GM18498 (cell line): ENCODE measurements at regions not wholly inside any gene's neighbourhood (a gene's known extent, or its start where the extent isn't known, plus 50 kb on each side); places are given as distances from the start of the nearest gene placed in this dataset.
A peak's percentile ranks its signal among the peaks of the same experiment; 100 is the strongest.

Experiments
- ATAC-seq: cut with Tn5 transposase; IDR thresholded peaks from one replicate; pipeline ENCODE4 v1.9.1; 2021; ENCODE audit warnings: mild to moderate bottlenecking, moderate library complexity; ENCODE audit not compliant: unreplicated experiment

GRCh38 chr20:24738058-24738775 lies 210.9 kb upstream of the CST7 start:
- no peak for ATAC-seq

- ATAC-seq: peak; percentile 70
These were observed 210.0 kb upstream of the CST7 start for GRCh38 chr20:24738981-24739633.

GRCh38 chr20:24739746-24740145 lies 209.3 kb upstream of the CST7 start:
- ATAC-seq: no peak

DNA sequence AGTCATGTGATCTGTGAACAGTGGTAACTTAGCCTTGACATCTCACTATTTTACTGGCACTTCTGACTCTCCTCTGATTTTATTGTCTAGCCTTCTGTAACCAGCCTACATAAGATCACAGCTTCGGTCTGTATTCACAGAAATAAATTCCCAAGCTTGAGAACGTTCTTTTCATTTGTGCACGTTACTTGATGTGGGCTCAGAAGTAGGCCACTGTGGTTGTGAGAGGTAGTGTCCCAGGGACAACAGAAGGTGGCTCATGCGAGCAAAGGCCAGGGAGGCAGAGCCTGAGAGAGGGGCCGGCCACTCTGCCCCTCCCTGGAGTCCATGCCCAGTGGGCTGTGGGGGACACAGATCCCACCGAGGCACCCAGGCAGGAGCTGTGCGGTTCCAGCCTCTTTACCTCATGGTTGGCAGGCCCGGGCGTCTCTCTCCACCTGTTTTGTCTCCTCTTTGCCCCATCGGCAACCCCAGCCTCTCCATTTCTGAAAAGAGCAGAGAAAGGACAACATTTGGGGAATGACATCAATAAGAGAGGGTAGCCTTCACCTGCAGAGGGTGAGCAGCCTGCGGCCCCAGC lies 207.5 kb upstream of the CST7 start:
- ATAC-seq: no peak

DNA sequence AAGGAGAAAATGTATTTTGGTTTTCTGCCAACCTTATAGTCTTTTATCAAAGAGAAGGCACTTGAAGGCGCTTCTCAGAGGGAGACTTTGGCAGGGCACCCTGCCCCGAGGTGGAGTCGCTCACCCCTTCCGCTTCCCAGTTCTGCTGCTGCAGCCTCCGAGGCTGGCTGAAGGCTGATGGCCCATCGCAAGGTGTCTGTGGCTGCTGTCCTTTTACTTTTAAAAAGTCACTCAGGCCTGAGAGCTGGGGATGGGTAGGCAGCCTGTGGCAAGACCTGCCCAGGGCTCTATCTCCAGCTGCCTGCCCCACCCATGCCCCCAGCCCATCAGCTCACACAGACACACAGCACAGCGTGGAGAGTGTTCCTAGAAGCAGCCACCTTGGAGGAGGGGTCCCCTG lies 206.6 kb upstream of the CST7 start:
- no peak for ATAC-seq

DNA sequence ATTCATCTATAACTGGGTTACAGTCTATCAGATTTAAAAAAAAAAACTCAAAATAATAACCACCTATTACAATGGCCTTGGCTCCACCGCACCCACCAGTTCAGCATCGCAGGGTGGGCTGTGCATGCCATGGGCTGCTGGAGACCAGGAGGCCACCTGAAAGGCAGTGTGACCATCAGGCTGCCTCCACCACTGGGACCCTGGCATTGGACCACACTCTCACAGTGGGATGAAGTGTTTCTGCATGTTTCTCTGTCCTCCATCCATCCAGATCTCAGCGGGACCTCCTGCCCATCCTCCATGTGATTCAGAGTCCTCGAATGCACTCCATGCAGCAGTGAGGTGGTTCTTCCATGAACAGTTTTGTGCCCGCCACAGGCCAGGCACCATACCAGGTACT lies 206.1 kb upstream of the CST7 start:
- ATAC-seq: no peak

DNA sequence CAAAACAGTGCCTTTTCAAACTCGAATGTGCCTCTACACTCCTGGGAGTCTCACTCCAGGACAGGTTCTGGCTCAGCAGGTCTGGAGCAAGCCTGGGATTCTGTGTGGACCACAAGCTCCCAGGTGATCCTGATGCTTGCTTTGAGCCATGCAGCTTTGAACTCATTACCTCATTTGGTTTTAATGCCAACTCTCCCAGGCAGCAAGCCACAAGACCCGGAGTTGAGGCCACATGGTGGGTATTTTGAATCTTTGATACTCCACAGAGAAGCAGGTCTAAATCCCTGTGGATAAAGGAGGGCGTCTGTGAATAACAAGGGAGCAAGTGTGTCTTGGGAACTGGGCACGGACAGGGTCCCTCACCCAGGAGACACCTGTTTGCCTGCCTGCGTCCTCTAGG lies 205.4 kb upstream of the CST7 start:
- no peak for ATAC-seq

- ATAC-seq: no peak
These were observed 204.3 kb upstream of the CST7 start for GRCh38 chr20:24744747-24745146.

- no peak for ATAC-seq
These were observed 203.9 kb upstream of the CST7 start for GRCh38 chr20:24745206-24745605.

DNA sequence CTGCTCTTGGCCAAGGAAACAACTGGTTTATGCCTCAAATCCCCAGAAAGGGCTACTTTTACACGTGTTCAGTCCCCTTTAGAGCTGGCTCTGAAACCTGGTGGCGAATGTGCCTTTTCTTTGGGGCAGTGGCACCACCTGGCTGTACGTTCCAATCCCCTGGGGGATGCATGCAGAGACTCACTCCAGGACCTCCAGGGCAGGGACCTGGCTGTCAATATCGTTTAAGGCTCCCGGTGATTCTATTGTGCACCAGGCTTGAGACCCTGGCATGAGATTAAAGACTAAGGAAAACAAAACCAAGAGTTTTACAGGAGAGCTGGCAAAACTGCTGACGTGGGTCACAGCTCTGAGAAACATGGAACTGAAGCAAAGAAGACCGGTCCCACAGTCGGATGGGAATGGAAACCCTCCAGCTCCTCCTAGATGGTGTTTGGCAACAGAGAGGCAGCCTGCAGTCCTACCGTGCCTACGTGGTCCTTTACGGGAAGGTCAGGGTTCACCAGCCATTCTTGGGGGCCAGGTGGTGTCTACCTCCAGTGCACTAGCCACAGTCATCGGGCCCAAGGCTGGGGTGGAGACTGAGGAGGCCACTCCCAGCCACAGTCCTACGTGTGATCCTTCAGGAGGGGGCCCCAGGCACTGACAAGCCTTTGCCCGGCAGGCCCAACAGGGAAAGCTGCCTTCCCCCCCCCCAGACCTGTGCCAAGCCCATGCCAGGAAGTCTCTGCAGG lies 203.3 kb upstream of the CST7 start:
- no peak for ATAC-seq

- no peak for ATAC-seq
These were observed 202.8 kb upstream of the CST7 start for GRCh38 chr20:24746351-24746685.

GRCh38 chr20:24747010-24747712 lies 201.9 kb upstream of the CST7 start:
- no peak for ATAC-seq

GRCh38 chr20:24747881-24748595 lies 201.0 kb upstream of the CST7 start:
- ATAC-seq: no peak

DNA sequence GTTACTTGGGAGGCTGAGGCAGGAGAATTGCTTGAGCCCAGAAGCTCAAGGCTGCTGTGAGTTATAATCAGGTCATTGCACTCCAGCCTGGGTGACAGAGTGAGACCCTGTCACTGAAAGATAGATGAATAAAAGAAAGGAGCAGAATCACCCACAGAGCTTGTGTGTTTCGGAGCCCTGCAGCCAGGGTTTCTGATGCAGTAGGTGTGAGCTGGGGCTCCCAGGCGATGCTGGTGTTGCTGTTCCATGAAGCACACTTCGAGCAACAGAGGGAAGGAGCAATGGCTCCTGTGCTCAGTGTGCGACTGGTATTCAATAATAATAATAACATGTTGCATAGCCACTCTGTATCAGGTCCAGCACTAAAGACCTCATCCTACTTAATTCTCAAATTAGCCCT lies 197.5 kb upstream of the CST7 start:
- no peak for ATAC-seq

- ATAC-seq: no peak
These were observed 196.5 kb upstream of the CST7 start for GRCh38 chr20:24752612-24753011.

DNA sequence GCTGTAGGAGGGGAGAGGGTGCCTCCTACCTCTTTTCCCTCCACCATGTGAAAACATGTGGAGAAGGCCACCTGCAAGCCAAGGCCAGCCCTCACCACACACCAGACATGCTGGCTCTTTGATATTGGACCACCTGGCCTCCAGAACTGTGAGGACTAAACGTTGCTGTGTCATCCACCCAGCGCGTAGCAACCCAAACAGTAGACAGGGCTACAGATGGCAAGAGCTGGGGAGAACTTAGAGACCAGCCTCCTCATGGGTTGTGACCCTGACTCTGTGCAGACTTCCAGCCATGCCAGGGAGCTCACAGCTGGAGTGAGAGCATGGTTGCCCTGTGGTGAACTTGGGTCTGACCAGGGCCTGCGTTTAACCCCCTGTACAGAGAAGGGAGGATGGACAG lies 195.9 kb upstream of the CST7 start:
- no peak for ATAC-seq

GRCh38 chr20:24754691-24755090 lies 194.4 kb upstream of the CST7 start:
- ATAC-seq: no peak

DNA sequence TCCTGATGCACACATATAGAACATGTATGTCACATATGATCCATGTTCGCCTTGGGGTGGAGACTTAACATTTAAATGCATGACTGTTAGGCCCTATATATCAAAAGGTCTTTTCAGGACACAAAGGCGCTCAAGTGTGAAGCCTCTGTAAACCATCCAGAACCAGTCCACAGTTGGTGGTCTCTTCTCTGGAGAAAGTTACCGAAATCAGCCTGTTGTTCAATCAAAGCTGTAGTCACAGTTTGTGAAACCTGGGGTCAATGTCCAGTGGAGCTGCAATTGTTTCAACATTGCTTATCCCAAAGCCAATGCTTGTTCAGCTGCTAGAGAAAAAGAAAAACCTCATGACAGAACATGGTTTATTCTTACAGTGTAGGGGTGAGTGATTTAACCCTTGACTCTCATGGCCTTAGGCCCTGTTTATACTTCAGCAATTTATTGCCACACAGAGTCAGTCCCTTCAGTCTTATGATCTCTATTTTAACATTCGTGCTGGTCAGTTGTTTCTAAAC lies 193.6 kb upstream of the CST7 start:
- ATAC-seq: no peak

DNA sequence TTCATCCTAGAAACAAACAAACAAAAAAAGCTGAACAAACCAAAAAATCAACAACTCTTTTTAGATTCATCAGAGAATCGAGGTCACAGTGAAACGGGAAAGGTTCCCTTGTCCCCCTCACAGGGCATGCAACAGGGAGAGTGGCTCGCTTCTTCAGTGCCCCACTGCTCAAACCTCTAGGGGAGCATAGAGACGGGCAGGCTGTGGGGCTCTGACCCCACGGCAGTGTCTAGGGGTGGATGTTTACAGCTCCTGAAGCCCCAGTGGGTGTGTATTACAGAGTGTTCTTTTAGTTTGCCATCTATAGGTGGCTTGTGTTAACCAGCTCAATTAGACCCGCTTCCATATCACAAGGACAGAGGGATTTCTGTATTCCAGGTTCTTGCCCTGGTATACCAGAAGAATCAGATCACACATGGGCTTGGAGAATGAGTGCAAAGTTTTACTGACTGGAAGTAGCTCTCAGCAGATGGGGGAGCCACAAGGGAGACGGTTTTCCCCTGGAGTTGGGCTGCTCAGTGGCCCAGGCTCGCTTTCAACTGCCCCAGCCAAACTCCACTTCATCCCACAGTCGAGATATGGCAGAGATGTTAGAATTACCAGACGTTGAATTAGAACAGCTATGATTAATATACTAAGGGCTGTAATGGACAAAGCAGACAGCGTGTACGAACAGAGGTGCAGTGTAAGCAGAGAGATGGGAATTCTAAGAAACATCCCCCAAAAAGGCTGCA lies 192.6 kb upstream of the CST7 start:
- ATAC-seq: no peak
